WTC11 (cell line): ENCODE measurements at regions not wholly inside any gene's neighbourhood (a gene's known extent, or its start where the extent isn't known, plus 50 kb on each side); places are given as distances from the start of the nearest gene placed in this dataset.
"Not testable (repeated sequence)": the region's sequence is repeated elsewhere in the genome, so short reads cannot be mapped to it uniquely, and the experiment has no call there.

Experiments used
- ATF3 ChIP-seq: sonication (generic); formaldehyde crosslinking; conservative IDR thresholded peaks from 2 replicates; pipeline ENCODE4 v1.8.1; 2022; ENCODE audit warnings: mild to moderate bottlenecking, missing genetic modification reagents
- ATF6 ChIP-seq: sonication (generic); formaldehyde crosslinking; IDR thresholded peaks from 2 replicates; pipeline ENCODE4 v1.8.1; 2023; ENCODE audit warnings: mild to moderate bottlenecking, missing genetic modification reagents
- CTCF ChIP-seq: fragments of 200-600 bp; IDR thresholded peaks from 2 replicates; pipeline ENCODE4 v1.8.0; 2022; ENCODE audit warnings: antibody characterized with exemption
- GABPB1 ChIP-seq: sonication (generic); formaldehyde crosslinking; IDR thresholded peaks from 2 replicates; pipeline ENCODE4 v1.8.1; 2023; ENCODE audit warnings: mild to moderate bottlenecking, missing genetic modification reagents
- IRF2 ChIP-seq: sonication (generic); formaldehyde crosslinking; IDR thresholded peaks from 2 replicates; pipeline ENCODE4 v1.8.0; 2022; ENCODE audit warnings: low read depth, missing genetic modification reagents, borderline replicate concordance
- NR2C2 ChIP-seq: sonication (generic); formaldehyde crosslinking; IDR thresholded peaks from 2 replicates; pipeline ENCODE4 v1.8.0; 2022; ENCODE audit warnings: mild to moderate bottlenecking, missing genetic modification reagents
- TF ChIP-seq, protein P1 (sequence below): sonication (generic); formaldehyde crosslinking; IDR thresholded peaks from 2 replicates; pipeline ENCODE4 v1.8.1; 2023; ENCODE audit warnings: mild to moderate bottlenecking, missing genetic modification reagents, moderate library complexity

DNA sequence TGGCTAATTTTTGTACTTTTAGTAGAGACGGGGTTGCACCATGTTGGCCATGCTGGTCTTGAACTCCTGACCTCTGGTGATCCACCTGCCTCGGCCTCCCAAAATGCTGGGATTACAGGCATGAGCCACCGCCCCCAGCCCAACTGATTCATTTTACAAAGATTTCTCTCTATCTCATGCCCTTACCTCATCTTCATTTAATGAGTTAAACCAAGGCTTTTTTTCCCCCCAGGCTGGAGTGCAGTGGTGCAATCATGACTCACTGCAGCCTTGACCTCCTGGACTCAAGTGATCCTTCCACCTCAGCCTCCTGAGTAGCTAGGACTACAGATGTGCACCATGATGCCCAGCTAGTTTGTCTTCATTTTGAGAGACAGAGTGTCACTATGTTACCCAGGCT, 123.0 kb downstream of the GATA3 start:
- TF ChIP-seq ATF3 (CRISPR knock-in tag); CTCF; ATF6 (CRISPR knock-in tag); GABPB1; IRF2 (CRISPR knock-in tag); NR2C2: not testable (repeated sequence)
- TF ChIP-seq, protein P1, sequence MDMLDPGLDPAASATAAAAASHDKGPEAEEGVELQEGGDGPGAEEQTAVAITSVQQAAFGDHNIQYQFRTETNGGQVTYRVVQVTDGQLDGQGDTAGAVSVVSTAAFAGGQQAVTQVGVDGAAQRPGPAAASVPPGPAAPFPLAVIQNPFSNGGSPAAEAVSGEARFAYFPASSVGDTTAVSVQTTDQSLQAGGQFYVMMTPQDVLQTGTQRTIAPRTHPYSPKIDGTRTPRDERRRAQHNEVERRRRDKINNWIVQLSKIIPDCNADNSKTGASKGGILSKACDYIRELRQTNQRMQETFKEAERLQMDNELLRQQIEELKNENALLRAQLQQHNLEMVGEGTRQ (CRISPR knock-in tag): not testable (repeated sequence)
